Kasumi-1 (cell line): ENCODE measurements at regions not wholly inside any gene's neighbourhood (a gene's known extent, or its start where the extent isn't known, plus 50 kb on each side); places are given as distances from the start of the nearest gene placed in this dataset.

ENCODE experiments used
- DNase-seq, 2 experiments: peaks; one replicate each; lab custom pipeline; 2025; lab: John Stamatoyannopoulos, UW

GRCh38 chr1:56189454-56189853 is 389.9 kb downstream of the PLPP3 start:
- DNase-seq = no peak

- DNase-seq = no peak
These were observed 390.5 kb downstream of the PLPP3 start for GRCh38 chr1:56188855-56189254.

GRCh38 chr1:56188221-56188620 is 391.1 kb downstream of the PLPP3 start:
- no peak for DNase-seq

GRCh38 chr1:56187405-56187804 is 392.0 kb downstream of the PLPP3 start:
- no peak for DNase-seq

GRCh38 chr1:56185493-56185892 is 393.9 kb downstream of the PLPP3 start:
- DNase-seq = no peak

- DNase-seq = no peak
These were observed 396.2 kb downstream of the PLPP3 start for GRCh38 chr1:56183151-56183550.

- no peak for DNase-seq
These were observed 398.7 kb downstream of the PLPP3 start for GRCh38 chr1:56180520-56181190.

GRCh38 chr1:56179543-56179942 is 399.8 kb downstream of the PLPP3 start:
- no peak for DNase-seq

GRCh38 chr1:56175211-56175610 is 404.2 kb downstream of the PLPP3 start:
- DNase-seq = no peak

- no peak for DNase-seq
These were observed 405.0 kb downstream of the PLPP3 start for GRCh38 chr1:56174176-56174885.

GRCh38 chr1:56173736-56174135 is 405.6 kb downstream of the PLPP3 start:
- no peak for DNase-seq

- no peak for DNase-seq
These were observed 407.7 kb downstream of the PLPP3 start for GRCh38 chr1:56171670-56172069.

- no peak for DNase-seq
These were observed 408.5 kb downstream of the PLPP3 start for GRCh38 chr1:56170784-56171320.

GRCh38 chr1:56169856-56170255 is 409.5 kb downstream of the PLPP3 start:
- no peak for DNase-seq

GRCh38 chr1:56168176-56168575 is 411.2 kb downstream of the PLPP3 start:
- no peak for DNase-seq

GRCh38 chr1:56167596-56167995 is 411.8 kb downstream of the PLPP3 start:
- no peak for DNase-seq

- no peak for DNase-seq
These were observed 418.5 kb downstream of the PLPP3 start for GRCh38 chr1:56160773-56161315.

GRCh38 chr1:56156971-56157876 is 422.1 kb downstream of the PLPP3 start:
- DNase-seq = no peak

GRCh38 chr1:56153276-56153675 is 426.1 kb downstream of the PLPP3 start:
- no peak for DNase-seq

GRCh38 chr1:56152635-56153034 is 426.7 kb downstream of the PLPP3 start:
- no peak for DNase-seq

- DNase-seq = no peak
These were observed 428.0 kb downstream of the PLPP3 start for GRCh38 chr1:56151402-56151801.
